LNCaP clone FGC (cell line): ENCODE measurements at regions not wholly inside any gene's neighbourhood (a gene's known extent, or its start where the extent isn't known, plus 50 kb on each side); places are given as distances from the start of the nearest gene placed in this dataset.
"Not testable (repeated sequence)": the region's sequence is repeated elsewhere in the genome, so short reads cannot be mapped to it uniquely, and the experiment has no call there.

Experiments used
- DNase-seq: peaks from one replicate; pipeline ENCODE4 v3.0.0-alpha.2; 2011; ENCODE audit warnings: low read depth
- H3K4me3 ChIP-seq: 2 replicates; pipeline ENCODE4 v1.5.1; 2011; ENCODE audit warnings: mild to moderate bottlenecking, low read depth, low read length, control low read depth
- CTCF ChIP-seq: IDR thresholded peaks from 2 replicates; pipeline ENCODE4 v1.5.1; 2012; ENCODE audit warnings: mild to moderate bottlenecking; ENCODE audit not compliant: control insufficient read depth, insufficient read depth; ENCODE audit errors: extremely low read depth

- TF ChIP-seq CTCF = no peak
- H3K4me3 ChIP-seq = no peak overlapping the region
- peak; percentile 32 for DNase-seq
Measured at GRCh38 chr2:166766220-166766619, 122.1 kb upstream of the XIRP2 start.

- TF ChIP-seq CTCF = no peak
- DNase-seq = no peak
- no peak overlapping the region for H3K4me3 ChIP-seq
Measured at GRCh38 chr2:166765141-166765540, 123.1 kb upstream of the XIRP2 start.

GRCh38 chr2:166764702-166765101, 123.6 kb upstream of the XIRP2 start:
- DNase-seq = no peak
- H3K4me3 ChIP-seq = no peak overlapping the region
- no peak for TF ChIP-seq CTCF

- H3K4me3 ChIP-seq = no peak overlapping the region
- TF ChIP-seq CTCF = no peak
- DNase-seq = no peak
Measured at GRCh38 chr2:166764216-166764615, 124.1 kb upstream of the XIRP2 start.

GRCh38 chr2:166762746-166763145, 125.5 kb upstream of the XIRP2 start:
- no peak for TF ChIP-seq CTCF
- DNase-seq = no peak

GRCh38 chr2:166758956-166759355, 129.3 kb upstream of the XIRP2 start:
- no peak for DNase-seq
- TF ChIP-seq CTCF = no peak
- H3K4me3 ChIP-seq = no peak overlapping the region

More at GRCh38 chr2:166762746-166763145, 125.5 kb upstream of the XIRP2 start:
- H3K4me3 ChIP-seq = no peak overlapping the region

- TF ChIP-seq CTCF = no peak
- H3K4me3 ChIP-seq = no peak overlapping the region
- DNase-seq = no peak
Measured at GRCh38 chr2:166750624-166751023, 137.7 kb upstream of the XIRP2 start.

GRCh38 chr2:166744117-166744516, 144.2 kb upstream of the XIRP2 start:
- DNase-seq, H3K4me3 ChIP-seq: not testable (repeated sequence)

GRCh38 chr2:166743482-166743881, 144.8 kb upstream of the XIRP2 start:
- DNase-seq, H3K4me3 ChIP-seq: not testable (repeated sequence)
